Tibial nerve (tissue), 3 donors: ENCODE measurements at regions not wholly inside any gene's neighbourhood (a gene's known extent, or its start where the extent isn't known, plus 50 kb on each side); places are given as distances from the start of the nearest gene placed in this dataset.

Experiments used
- POLR2A ChIP-seq, 2 donors: fragments of 450-650 bp; IDR thresholded peaks; one replicate each; pipeline ENCODE4 v1.6.1; 2017; ENCODE audit warnings: antibody characterized with exemption in 2 of 2, mild to moderate bottlenecking in 2 of 2, moderate library complexity in 2 of 2
- TF ChIP-seq, protein P1 (sequence below), 5 experiments: fragments of 200-600 bp in 3 of 5; fragments of 450-650 bp in 2 of 5; sonication (generic) in 3 of 5; IDR thresholded peaks; one replicate each; pipeline ENCODE4 v1.5.1; 2016 to 2019; ENCODE audit warnings: antibody characterized with exemption in 5 of 5, mild to moderate bottlenecking in 3 of 5, moderate library complexity in 2 of 5

DNA sequence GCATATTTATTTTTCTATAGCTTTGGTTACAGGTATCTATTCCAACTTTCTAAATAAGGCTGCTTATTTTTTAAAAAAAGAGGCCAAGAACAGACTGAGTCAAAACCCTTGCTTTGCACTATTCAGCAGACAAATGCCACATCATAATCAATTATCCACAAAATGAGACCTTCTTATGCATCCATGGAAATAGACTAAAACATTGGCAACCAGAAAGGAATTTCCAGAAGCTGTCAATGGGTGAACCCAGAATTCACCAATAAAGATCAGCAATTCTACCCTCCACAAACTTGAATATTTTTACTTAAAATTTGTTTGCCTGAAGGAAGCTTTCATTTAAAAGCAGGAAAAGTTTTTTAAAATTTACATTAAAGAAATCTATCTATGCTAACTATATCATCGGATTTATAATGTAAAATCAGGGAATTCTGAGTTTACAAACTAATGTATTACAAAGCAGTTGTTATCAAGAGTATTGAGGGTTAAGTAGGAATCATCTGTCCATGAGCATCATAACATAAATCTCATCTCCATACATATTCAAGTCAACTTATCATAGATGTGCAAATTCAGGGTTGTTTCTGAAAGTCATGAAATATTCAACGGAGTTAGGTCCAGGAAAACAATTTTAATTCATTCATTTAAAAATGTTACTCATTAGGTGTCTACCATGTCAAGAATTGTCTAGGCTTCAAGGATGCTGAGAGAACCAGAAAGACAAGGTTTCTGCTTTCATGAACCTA lies 548.0 kb downstream of the SATB2 start:
- TF ChIP-seq POLR2A (IDR thresholded peaks at IDR 0.05), result no peak
- TF ChIP-seq, protein P1, sequence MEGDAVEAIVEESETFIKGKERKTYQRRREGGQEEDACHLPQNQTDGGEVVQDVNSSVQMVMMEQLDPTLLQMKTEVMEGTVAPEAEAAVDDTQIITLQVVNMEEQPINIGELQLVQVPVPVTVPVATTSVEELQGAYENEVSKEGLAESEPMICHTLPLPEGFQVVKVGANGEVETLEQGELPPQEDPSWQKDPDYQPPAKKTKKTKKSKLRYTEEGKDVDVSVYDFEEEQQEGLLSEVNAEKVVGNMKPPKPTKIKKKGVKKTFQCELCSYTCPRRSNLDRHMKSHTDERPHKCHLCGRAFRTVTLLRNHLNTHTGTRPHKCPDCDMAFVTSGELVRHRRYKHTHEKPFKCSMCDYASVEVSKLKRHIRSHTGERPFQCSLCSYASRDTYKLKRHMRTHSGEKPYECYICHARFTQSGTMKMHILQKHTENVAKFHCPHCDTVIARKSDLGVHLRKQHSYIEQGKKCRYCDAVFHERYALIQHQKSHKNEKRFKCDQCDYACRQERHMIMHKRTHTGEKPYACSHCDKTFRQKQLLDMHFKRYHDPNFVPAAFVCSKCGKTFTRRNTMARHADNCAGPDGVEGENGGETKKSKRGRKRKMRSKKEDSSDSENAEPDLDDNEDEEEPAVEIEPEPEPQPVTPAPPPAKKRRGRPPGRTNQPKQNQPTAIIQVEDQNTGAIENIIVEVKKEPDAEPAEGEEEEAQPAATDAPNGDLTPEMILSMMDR (IDR thresholded peaks at IDR 0.05), result no peak
